ENCODE measurements at regions not wholly inside any gene's neighbourhood (a gene's known extent, or its start where the extent isn't known, plus 50 kb on each side); places are given as distances from the start of the nearest gene placed in this dataset.

GRCh38 chr5:77839691-77840090 is 63.6 kb upstream of the TBCA start:
- ATAC-seq (replicated peaks) (no peak), DNase-seq (no peak)
- Mint-ChIP-seq H3K36me3 (no peaks in the 10 kb centered on the region), H3K4me3 (no peak overlapping the region), H3K27me3 (peaks cover 18 to 43% of the 10 kb centered on the region in 2 donors), H3K4me1 (peaks cover 5 to 7% of the 10 kb centered on the region in 2 donors), H3K27ac (no peak overlapping the region), H3K9me3 (no peaks in the 10 kb centered on the region)

- H3K27me3 Mint-ChIP-seq: peaks cover 16 to 33% of the 10 kb centered on the region in 2 donors
- DNase-seq (no peak), ATAC-seq (replicated peaks) (no peak)
- H3K9me3 Mint-ChIP-seq: no peaks in the 10 kb centered on the region
- H3K4me3 Mint-ChIP-seq: no peak overlapping the region
- H3K27ac Mint-ChIP-seq: no peak overlapping the region
- no peaks in the 10 kb centered on the region for H3K36me3 Mint-ChIP-seq
- no peaks in the 10 kb centered on the region for H3K4me1 Mint-ChIP-seq
Measured at GRCh38 chr5:77832938-77833337, 56.8 kb upstream of the TBCA start.

GRCh38 chr5:77832166-77832770 is 56.1 kb upstream of the TBCA start:
- Mint-ChIP-seq H3K9me3 (no peaks in the 10 kb centered on the region), H3K4me3 (no peak overlapping the region), H3K27me3 (peaks cover 16 to 33% of the 10 kb centered on the region in 2 donors), H3K36me3 (no peaks in the 10 kb centered on the region), H3K4me1 (no peaks in the 10 kb centered on the region), H3K27ac (no peak overlapping the region)
- no peak for DNase-seq
- ATAC-seq (replicated peaks): no peak

- H3K36me3 Mint-ChIP-seq: no peaks in the 10 kb centered on the region
- DNase-seq (no peak), ATAC-seq (replicated peaks) (no peak)
- H3K9me3 Mint-ChIP-seq: no peaks in the 10 kb centered on the region
- no peak overlapping the region for H3K27ac Mint-ChIP-seq
- no peak overlapping the region for H3K4me3 Mint-ChIP-seq
- peaks cover 11 to 37% of the 10 kb centered on the region in 2 donors for H3K27me3 Mint-ChIP-seq
- H3K4me1 Mint-ChIP-seq: no peaks in the 10 kb centered on the region
Measured at GRCh38 chr5:77828445-77828844, 52.3 kb upstream of the TBCA start.

All from stimulated activated naive B cell treated with anti-CD40 and anti-IgM and Interleukin-4, amounts not matched to agents 10 μg/mL and 1 μg/mL and 100 μg/mL, for 72 hours (primary cell).